Activated CD4-positive, alpha-beta T cell treated with anti-CD3 and anti-CD28 coated beads for 36 hours (primary cell): ENCODE measurements at regions not wholly inside any gene's neighbourhood (a gene's known extent, or its start where the extent isn't known, plus 50 kb on each side); places are given as distances from the start of the nearest gene placed in this dataset.
"Not testable (repeated sequence)": the region's sequence is repeated elsewhere in the genome, so short reads cannot be mapped to it uniquely, and the experiment has no call there.

Experiments
- ATAC-seq: fragments of 200-7000 bp; cut with Tn5 transposase; one replicate; pipeline ENCODE4 v1.10.0; 2021; ENCODE audit warnings: mild to moderate bottlenecking, moderate library complexity
- CTCF ChIA-PET: fragments of 350-600 bp; sonication (Branson Sonifier 250); formaldehyde crosslinking; loops from one replicate; lab custom pipeline; 2021; ENCODE audit warnings: antibody characterized with exemption; lab: Charles Lee
- POLR2A ChIA-PET: fragments of 350-600 bp; sonication (Branson Sonifier 250); formaldehyde crosslinking; loops from one replicate; lab custom pipeline; 2021; ENCODE audit warnings: antibody characterized with exemption, inconsistent platforms; lab: Charles Lee
- DNase-seq: peaks from one replicate; pipeline ENCODE4 v3.0.0-alpha.2; 2020
- H3K27ac Mint-ChIP-seq: one replicate; pipeline ENCODE4 v1.8.0; 2021; ENCODE audit warnings: mixed read lengths
- H3K27me3 Mint-ChIP-seq: one replicate; pipeline ENCODE4 v1.8.0; 2021; ENCODE audit warnings: mixed read lengths
- H3K36me3 Mint-ChIP-seq: one replicate; pipeline ENCODE4 v1.8.0; 2021; ENCODE audit warnings: low read depth, mixed read lengths
- H3K4me1 Mint-ChIP-seq: one replicate; pipeline ENCODE4 v1.8.0; 2021; ENCODE audit warnings: mixed read lengths
- H3K4me3 Mint-ChIP-seq: one replicate; pipeline ENCODE4 v1.8.0; 2021; ENCODE audit warnings: mild to moderate bottlenecking, moderate library complexity, mixed read lengths
- H3K9me3 Mint-ChIP-seq: one replicate; pipeline ENCODE4 v1.8.0; 2021; ENCODE audit warnings: low read depth, mixed read lengths
- intact Hi-C, 2 experiments: fragments of 100-400 bp; cut with DNase I in 1 of 2; cut with micrococcal nuclease in 1 of 2; formaldehyde crosslinking; loops; one replicate each; pipeline versions ENCODE4 v1.14.2 to v1.15.1; 2022 to 2024; cut with DNase I, micrococcal nuclease

- Mint-ChIP-seq H3K27me3 (no peaks in the 10 kb centered on the region), H3K27ac (no peak overlapping the region), H3K9me3 (no peaks in the 10 kb centered on the region), H3K36me3 (no peaks in the 10 kb centered on the region), H3K4me3 (no peak overlapping the region), H3K4me1 (peaks cover 50% of the 10 kb centered on the region)
- ChIA-PET CTCF (interaction anchor here (0.7 to 1.0 kb wide), 2 partner anchors 222 to 578 kb away, joined by 3 to 4 read pairs; no protein-coding TSS in a partner anchor), POLR2A (no interaction called here)
- ATAC-seq (no peak), DNase-seq (no peak)
- intact Hi-C loops = loop anchor here (5.0 kb wide), 2 partner anchors 117 to 262 kb away; no protein-coding TSS in a partner anchor
Observed at GRCh38 chr5:14929293-14930065, 57.9 kb upstream of the ANKH start.

GRCh38 chr5:14928661-14929060 is 57.1 kb upstream of the ANKH start:
- no peaks in the 10 kb centered on the region for H3K27me3 Mint-ChIP-seq
- no peaks in the 10 kb centered on the region for H3K9me3 Mint-ChIP-seq
- ATAC-seq (no peak), DNase-seq (no peak)
- no peak overlapping the region for H3K27ac Mint-ChIP-seq
- H3K36me3 Mint-ChIP-seq = no peaks in the 10 kb centered on the region
- no peak overlapping the region for H3K4me3 Mint-ChIP-seq
- ChIA-PET POLR2A (no interaction called here), CTCF (interaction anchor here (0.7 to 1.0 kb wide), 2 partner anchors 221 to 577 kb away, joined by 3 to 4 read pairs; no protein-coding TSS in a partner anchor)
- H3K4me1 Mint-ChIP-seq = peaks cover 55% of the 10 kb centered on the region
- intact Hi-C loops = loop anchor here (5.0 kb wide), 2 partner anchors 116 to 261 kb away; no protein-coding TSS in a partner anchor

DNA sequence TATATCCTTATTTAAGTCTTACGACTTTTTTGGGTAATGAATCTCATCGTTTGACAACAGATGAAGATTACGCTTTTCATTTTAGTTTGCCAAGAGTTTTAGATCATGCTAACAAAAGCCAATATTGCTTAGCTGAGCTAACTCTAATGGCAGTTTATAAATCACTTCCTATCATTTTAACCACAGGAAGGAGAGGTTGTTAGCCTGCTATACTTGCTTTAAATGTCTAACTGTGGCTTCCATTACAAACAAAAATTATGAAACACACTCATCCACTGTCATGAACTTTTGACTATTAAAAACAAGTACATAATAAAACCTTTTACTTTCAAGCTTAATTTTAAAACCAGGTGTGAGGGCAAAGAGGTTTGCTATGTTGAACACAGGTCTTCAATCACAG is 53.7 kb upstream of the ANKH start:
- ATAC-seq = peak; percentile 19
- H3K27ac Mint-ChIP-seq = peak overlapping the region; percentile 89
- no peak for DNase-seq
- H3K4me1 Mint-ChIP-seq = peaks cover 60% of the 10 kb centered on the region
- peak overlapping the region; percentile 42 for H3K4me3 Mint-ChIP-seq
- H3K9me3 Mint-ChIP-seq = no peaks in the 10 kb centered on the region
- H3K27me3 Mint-ChIP-seq = no peaks in the 10 kb centered on the region
- intact Hi-C loops = loop anchor here (5.0 kb wide), 2 partner anchors 113 to 258 kb away; no protein-coding TSS in a partner anchor
- ChIA-PET CTCF (interaction anchor here (0.6 to 1.0 kb wide), 3 partner anchors 14 to 78 kb away, joined by 3 to 4 read pairs (median 4); no protein-coding TSS in a partner anchor), POLR2A (interaction anchor here (0.8 kb wide), 1 partner anchor 45 kb away, joined by 4 read pairs; no protein-coding TSS in a partner anchor)
- no peaks in the 10 kb centered on the region for H3K36me3 Mint-ChIP-seq

GRCh38 chr5:14922952-14923351 is 51.4 kb upstream of the ANKH start:
- POLR2A ChIA-PET, H3K27ac Mint-ChIP-seq, H3K9me3 Mint-ChIP-seq, ATAC-seq, DNase-seq, H3K36me3 Mint-ChIP-seq, H3K27me3 Mint-ChIP-seq, H3K4me3 Mint-ChIP-seq: not testable (repeated sequence)
- CTCF ChIA-PET = interaction anchor here (0.9 kb wide), 1 partner anchor 24 kb away, joined by 3 read pairs; no protein-coding TSS in a partner anchor
- intact Hi-C loops = loop anchor here in 1 of 2 experiments (5.0 kb wide), 1 partner anchor 511 kb away; no protein-coding TSS in a partner anchor
- peaks cover 60% of the 10 kb centered on the region for H3K4me1 Mint-ChIP-seq

DNA sequence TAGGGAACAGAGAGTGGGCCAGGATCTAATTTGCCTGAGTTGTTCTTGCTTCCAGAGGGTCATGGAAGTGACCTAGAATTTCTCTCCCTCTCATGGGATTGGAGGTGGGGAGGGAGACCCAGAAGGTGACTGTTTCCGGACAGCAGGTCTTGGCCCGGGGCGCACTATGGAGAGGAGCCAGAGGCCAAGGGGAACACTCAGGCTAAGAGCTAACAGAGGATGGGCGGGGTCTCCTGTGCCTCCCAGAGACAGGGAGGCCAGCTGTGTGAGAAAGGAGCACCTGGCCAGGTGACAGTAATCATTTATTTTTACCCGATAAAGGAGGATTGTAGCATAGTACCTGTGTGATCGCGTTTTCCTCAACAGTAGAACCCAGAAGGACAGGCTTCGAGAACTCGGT is 50.9 kb upstream of the ANKH start:
- ChIA-PET CTCF (interaction anchor here (0.5 to 0.9 kb wide), 2 partner anchors 24 to 202 kb away, joined by 3 read pairs; no protein-coding TSS in a partner anchor), POLR2A (no interaction called here)
- H3K4me3 Mint-ChIP-seq = no peak overlapping the region
- H3K4me1 Mint-ChIP-seq = peaks cover 59% of the 10 kb centered on the region
- no peaks in the 10 kb centered on the region for H3K27me3 Mint-ChIP-seq
- DNase-seq (no peak), ATAC-seq (no peak)
- no peaks in the 10 kb centered on the region for H3K36me3 Mint-ChIP-seq
- no peaks in the 10 kb centered on the region for H3K9me3 Mint-ChIP-seq
- no peak overlapping the region for H3K27ac Mint-ChIP-seq
- intact Hi-C loops = loop anchor here in 1 of 2 experiments (5.0 kb wide), 1 partner anchor 510 kb away; no protein-coding TSS in a partner anchor
